ENCODE measurements at regions not wholly inside any gene's neighbourhood (a gene's known extent, or its start where the extent isn't known, plus 50 kb on each side); places are given as distances from the start of the nearest gene placed in this dataset.

DNA sequence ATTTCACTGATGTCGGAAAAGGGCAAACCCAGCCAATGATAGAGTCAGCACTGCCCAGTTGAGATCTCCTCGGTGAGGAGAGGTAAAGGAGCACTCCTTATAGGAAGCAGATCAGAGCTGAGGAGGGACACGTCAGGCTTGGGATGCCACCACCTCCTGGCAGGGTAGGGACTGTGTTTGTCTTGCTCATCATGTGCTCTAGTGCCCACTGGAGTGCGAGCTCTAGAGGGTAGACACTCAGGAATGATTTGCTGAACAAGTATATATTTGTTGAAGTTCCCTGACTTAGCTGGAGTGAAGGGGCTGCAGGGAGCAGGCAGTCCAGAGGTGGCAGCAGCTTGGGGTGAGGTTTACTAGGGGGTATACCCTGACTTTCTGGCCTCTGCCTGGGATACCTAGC lies 146.5 kb downstream of the NOC3L start:
- no TSS peak for BruUV-seq (replicated peaks)
- TF ChIP-seq SIN3A (IDR thresholded peaks at IDR 0.05; ENCODE audit: low read depth) = no peak
- TF ChIP-seq, protein P1, sequence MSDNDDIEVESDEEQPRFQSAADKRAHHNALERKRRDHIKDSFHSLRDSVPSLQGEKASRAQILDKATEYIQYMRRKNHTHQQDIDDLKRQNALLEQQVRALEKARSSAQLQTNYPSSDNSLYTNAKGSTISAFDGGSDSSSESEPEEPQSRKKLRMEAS (IDR thresholded peaks at IDR 0.05) = no peak
- TF ChIP-seq TCF7L2 (IDR thresholded peaks at IDR 0.05; ENCODE audit: borderline replicate concordance, extremely low read depth, insufficient read depth, insufficient read length) = no peak
- no peak for TF ChIP-seq POLR2A (IDR thresholded peaks at IDR 0.05; ENCODE audit: borderline replicate concordance, extremely low read depth, insufficient read depth, insufficient read length)
- TF ChIP-seq, protein P2, sequence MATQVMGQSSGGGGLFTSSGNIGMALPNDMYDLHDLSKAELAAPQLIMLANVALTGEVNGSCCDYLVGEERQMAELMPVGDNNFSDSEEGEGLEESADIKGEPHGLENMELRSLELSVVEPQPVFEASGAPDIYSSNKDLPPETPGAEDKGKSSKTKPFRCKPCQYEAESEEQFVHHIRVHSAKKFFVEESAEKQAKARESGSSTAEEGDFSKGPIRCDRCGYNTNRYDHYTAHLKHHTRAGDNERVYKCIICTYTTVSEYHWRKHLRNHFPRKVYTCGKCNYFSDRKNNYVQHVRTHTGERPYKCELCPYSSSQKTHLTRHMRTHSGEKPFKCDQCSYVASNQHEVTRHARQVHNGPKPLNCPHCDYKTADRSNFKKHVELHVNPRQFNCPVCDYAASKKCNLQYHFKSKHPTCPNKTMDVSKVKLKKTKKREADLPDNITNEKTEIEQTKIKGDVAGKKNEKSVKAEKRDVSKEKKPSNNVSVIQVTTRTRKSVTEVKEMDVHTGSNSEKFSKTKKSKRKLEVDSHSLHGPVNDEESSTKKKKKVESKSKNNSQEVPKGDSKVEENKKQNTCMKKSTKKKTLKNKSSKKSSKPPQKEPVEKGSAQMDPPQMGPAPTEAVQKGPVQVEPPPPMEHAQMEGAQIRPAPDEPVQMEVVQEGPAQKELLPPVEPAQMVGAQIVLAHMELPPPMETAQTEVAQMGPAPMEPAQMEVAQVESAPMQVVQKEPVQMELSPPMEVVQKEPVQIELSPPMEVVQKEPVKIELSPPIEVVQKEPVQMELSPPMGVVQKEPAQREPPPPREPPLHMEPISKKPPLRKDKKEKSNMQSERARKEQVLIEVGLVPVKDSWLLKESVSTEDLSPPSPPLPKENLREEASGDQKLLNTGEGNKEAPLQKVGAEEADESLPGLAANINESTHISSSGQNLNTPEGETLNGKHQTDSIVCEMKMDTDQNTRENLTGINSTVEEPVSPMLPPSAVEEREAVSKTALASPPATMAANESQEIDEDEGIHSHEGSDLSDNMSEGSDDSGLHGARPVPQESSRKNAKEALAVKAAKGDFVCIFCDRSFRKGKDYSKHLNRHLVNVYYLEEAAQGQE (IDR thresholded peaks at IDR 0.05; ENCODE audit: low read depth) = no peak
- no peak for TF ChIP-seq SRF (IDR thresholded peaks at IDR 0.05; ENCODE audit: low read depth)
- TF ChIP-seq, protein P3, sequence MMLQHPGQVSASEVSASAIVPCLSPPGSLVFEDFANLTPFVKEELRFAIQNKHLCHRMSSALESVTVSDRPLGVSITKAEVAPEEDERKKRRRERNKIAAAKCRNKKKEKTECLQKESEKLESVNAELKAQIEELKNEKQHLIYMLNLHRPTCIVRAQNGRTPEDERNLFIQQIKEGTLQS (IDR thresholded peaks at IDR 0.05) = no peak
- no peak for TF ChIP-seq EZH2phosphoT487 (IDR thresholded peaks at IDR 0.05; ENCODE audit: borderline replicate concordance)
- no peaks in the 10 kb centered on the region for H3K9me3 ChIP-seq (ENCODE audit: control insufficient read depth in 1 of 2, insufficient read depth in 1 of 2, low read depth in 1 of 2, low read length in 2 of 2)
- no peak overlapping the region for H3K9ac ChIP-seq (ENCODE audit: low read length)
- H2AFZ ChIP-seq (ENCODE audit: low read depth, low read length, poor library complexity, severe bottlenecking) = no peak overlapping the region
- DNase-seq (ENCODE audit: low read depth, low spot score) (no peak), ATAC-seq (no peak)
- no peaks in the 10 kb centered on the region for H3K36me3 ChIP-seq (ENCODE audit: control insufficient read depth in 1 of 2, insufficient read depth in 2 of 2, low read length in 2 of 2)
- H3K4me1 ChIP-seq (ENCODE audit: control insufficient read depth in 1 of 2, insufficient read depth in 2 of 2, low read length in 2 of 2) = peaks cover 0 to 6% of the 10 kb centered on the region in 2 experiments; a peak in 1 of 4 replicates
- H3K4me3 ChIP-seq (replicated peaks in 1 of 2; ENCODE audit: low read depth in 1 of 2, low read length in 2 of 2) = no peak overlapping the region
- H3K9me2 ChIP-seq (ENCODE audit: insufficient read depth) = no peaks in the 10 kb centered on the region
- H3K27me3 ChIP-seq (ENCODE audit: insufficient read depth, low read length) = no peaks in the 10 kb centered on the region
- no peak overlapping the region for H3K4me2 ChIP-seq (ENCODE audit: low read length)
- ChIA-PET CTCF (interaction anchor here (1.1 to 1.5 kb wide), 2 partner anchors 10 to 299 kb away, joined by 5 read pairs; no protein-coding TSS in a partner anchor), POLR2A (no interaction called here), RAD21 (ENCODE audit: low non-redundant PET in 1 of 2, low total read pairs in 2 of 2, uncharacterized antibody in 2 of 2, unreplicated experiment in 2 of 2) (no interaction called here)
- H3K27ac ChIP-seq (ENCODE audit: low read depth, low read length) = no peak overlapping the region
- H3K79me2 ChIP-seq (ENCODE audit: insufficient read depth, low read length) = no peaks in the 10 kb centered on the region
- no peaks in the 10 kb centered on the region for H4K20me1 ChIP-seq (ENCODE audit: insufficient read depth)
- intact Hi-C loops (cut with micrococcal nuclease) = no loop called here
